Erythroblast (primary cell): ENCODE measurements at regions not wholly inside any gene's neighbourhood (a gene's known extent, or its start where the extent isn't known, plus 50 kb on each side); places are given as distances from the start of the nearest gene placed in this dataset.
"Not testable (repeated sequence)": the region's sequence is repeated elsewhere in the genome, so short reads cannot be mapped to it uniquely, and the experiment has no call there.

Experiments used
- DNase-seq, 2 experiments: peaks; one replicate each; lab custom pipeline; 2025; lab: John Stamatoyannopoulos, UW
- GATA1 ChIP-seq: IDR thresholded peaks from 2 replicates; pipeline ENCODE4 v1.6.1; 2011; ENCODE audit warnings: low read depth, mild to moderate bottlenecking, control low read depth, low read length, moderate library complexity
- POLR2A ChIP-seq: IDR thresholded peaks from 2 replicates; pipeline ENCODE4 v1.6.1; 2011; ENCODE audit warnings: mild to moderate bottlenecking, low read length

DNA sequence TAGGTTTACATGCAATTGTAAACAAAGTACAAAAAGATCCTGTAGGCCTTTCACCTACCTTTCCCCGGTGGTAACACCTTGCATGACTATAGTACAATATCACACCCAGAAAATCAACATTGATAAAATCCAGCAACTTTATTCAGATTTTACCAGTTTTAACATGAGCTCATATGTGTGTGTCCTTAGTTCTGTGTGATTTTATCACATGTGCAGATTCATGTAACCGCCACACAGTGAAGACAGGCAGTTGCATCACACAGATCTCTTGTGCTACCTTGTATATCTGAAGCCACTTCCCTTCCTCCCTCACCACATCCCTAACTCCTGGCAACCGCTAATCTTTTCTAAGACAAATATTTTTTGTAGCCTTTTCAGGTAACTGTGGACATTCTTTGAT, 183.5 kb upstream of the C2CD4B start:
- TF ChIP-seq GATA1: no peak
- TF ChIP-seq POLR2A: no peak
- DNase-seq: no peak

DNA sequence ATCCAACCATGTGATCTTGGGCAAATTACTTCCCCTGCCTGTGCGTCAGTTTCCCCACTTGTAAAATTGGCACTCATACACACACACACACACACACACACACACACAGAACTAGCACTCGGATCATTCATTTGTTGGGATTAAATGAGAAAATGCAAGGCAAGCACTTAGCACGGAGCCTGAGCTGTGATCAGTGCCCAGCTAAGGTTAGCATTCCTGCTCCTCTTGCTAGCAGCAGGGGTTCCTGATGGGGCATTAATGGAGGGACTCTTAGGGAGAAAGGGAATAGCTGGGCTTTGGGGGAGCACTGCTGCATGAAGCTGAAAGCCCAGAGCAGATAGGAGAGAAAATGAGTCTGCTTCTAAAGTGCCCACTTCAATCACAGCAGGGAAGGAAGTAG, 187.7 kb upstream of the C2CD4B start:
- no peak for TF ChIP-seq POLR2A

DNA sequence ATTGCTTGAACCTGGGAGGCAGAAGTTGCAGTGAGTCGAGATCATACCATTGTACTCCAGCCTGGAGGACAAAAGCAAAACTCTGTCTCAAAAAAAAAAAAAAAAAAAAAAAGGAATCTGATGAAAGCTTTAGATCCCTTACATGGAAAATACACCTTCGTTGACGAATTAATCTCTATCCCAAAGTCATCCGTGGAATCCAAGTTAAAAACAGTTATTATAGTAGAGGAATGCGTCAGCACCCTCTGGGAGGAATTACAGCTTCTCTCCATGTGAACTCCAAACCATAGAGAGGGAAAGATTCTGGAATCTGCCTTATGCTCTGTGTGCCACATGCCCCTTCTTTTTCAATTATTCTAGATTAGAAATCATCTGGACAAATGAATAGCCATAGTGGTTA, 192.3 kb upstream of the C2CD4B start:
- TF ChIP-seq POLR2A (no peak), GATA1 (no peak)
- no peak for DNase-seq

More for the DNA sequence above, 187.7 kb upstream of the C2CD4B start:
- DNase-seq: no peak

DNA sequence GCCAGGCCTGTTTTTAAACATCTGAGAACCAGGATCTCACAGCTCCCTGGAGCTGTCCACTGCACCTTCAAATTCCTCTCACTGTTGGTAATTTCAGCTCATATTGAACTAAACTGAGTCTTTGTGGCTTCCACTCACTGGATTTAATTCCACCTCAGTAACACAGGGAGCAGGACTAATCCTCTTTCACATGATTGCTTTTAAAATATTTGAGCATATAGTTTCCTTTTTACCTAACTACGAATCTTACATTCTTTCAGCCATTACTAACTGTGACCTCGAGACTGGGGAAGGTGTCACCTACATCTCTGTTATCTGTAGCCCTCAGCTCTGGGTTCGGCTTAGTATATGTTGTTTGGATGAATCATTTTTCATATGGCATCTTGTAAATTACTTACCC, 194.3 kb upstream of the C2CD4B start:
- DNase-seq: no peak
- TF ChIP-seq GATA1 (no peak), POLR2A (no peak)

DNA sequence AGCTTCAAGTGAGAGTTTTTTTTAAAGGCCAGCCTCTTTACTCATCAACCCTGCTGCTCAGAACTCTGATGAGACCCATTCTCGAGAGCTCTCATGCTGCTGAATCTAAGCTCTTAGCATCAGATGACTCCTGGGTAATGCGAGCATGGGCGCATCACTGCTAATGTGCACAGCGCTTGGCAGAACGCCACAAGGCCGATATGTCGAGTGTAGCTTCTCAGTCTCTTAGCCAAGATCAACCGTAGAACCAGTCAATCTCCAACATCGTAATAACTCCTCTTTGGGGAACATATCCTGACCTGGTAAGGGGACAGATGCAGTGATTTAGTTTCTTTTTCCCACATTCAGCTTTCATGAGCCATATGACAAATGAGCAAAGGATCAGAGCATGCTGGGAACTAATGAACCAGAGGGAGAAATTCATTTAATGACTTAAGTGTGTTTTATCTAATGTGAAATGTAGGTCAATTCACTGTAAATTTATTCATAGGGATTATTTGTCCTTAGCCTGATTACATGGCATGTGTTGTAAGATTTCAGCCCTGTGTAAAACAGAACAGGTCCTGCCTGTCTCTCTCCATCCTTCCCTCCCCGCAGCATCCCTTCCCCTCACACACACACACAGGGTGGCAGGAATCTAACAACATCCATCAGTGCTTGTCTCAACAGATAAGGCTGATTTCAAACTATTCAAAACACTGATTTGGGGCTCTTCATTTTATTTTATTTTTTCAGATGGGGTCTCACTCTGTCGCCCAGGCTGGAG, 195.4 kb upstream of the C2CD4B start:
- TF ChIP-seq GATA1 (no peak), POLR2A (no peak)
- no peak for DNase-seq

DNA sequence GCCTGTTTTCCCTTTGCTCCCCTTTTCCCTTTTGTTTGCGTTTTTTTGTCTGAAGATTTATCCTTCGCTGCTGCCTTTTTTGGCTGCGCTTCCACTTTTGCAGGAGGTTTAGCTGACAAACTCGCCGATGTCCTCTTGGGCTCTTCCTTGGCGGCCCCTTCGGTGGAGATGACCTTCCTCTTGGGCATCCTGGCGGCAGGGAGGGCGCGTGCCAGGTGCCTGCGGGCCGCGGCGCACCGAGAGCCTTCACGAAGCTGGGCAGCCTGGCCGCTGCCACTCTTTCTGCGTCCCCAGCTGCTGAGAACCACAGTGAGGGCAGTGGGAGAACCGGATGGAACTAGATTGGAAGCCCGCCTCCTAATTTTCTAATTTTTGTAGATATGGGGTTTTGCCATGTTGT, 197.1 kb upstream of the C2CD4B start:
- no peak for DNase-seq
- TF ChIP-seq GATA1 (no peak), POLR2A (no peak)

DNA sequence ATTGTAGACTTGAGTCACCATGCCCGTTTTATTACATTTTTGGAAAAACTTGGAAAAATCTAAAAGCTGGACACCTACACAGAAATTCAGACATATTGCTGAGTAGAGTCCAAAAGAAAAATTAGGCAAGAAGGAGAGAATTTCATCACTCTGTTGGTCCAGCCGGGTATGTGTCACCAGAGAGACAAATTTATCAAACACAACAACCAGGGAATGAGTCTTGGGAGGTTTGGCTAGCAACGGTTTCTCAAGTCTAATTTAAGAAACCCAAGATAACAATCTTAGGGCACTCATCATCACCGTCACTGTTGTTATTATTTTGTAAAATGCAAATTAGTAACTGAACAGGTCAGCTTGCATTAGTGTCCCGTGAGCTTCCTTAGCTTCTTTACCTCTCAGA, 197.5 kb upstream of the C2CD4B start:
- DNase-seq: no peak
- no peak for TF ChIP-seq POLR2A
- no peak for TF ChIP-seq GATA1

DNA sequence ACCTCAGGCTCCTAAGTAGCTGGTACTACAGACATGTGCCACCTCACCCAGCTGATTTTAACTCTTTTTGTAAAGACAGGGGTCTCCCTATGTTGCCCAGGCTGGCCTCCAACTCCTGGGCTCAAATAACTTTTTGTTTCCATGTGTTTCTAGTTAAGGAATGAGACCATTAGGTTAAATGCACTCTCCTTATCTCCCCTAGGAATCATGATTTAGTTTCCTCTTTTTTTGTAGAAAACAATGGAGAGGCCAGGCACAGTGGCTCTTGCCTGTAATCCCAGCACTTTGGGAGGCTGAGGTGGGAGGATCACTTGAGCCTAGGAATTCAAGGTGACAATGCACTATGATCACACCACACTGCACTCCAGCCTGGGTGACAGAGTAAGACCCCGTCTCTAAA, 198.8 kb upstream of the C2CD4B start:
- no peak for DNase-seq
- TF ChIP-seq POLR2A (no peak), GATA1 (no peak)

DNA sequence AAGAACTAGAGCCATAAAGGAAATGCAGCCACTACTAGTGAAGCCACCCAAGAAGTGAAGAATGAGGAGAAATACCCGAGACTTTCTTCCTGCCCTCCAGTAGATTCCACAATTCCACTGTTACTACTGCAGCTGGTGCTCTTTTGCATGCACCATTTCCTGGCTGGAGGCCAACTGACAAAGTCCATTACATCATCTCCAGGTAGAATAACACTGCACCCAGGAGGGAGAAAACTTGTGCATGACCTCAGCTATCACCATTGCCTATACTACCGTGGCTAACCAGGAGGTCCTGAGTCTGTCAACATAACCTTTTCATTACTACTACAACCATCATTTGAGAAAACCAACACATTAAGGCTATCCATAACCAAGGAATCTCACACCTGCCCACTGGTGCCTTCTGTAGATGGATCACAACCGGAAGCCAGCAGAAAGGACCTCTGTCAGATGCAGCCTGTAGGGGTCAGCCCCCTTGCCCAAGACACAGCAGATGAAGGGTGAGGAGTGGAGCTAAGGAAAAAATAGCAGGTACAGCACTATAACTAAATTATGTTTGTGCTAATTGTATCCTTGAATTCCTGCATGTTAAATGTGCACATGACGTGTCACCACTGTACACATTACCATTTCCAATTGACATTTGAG, 200.8 kb upstream of the C2CD4B start:
- no peak for DNase-seq
- TF ChIP-seq GATA1 (no peak), POLR2A (no peak)

DNA sequence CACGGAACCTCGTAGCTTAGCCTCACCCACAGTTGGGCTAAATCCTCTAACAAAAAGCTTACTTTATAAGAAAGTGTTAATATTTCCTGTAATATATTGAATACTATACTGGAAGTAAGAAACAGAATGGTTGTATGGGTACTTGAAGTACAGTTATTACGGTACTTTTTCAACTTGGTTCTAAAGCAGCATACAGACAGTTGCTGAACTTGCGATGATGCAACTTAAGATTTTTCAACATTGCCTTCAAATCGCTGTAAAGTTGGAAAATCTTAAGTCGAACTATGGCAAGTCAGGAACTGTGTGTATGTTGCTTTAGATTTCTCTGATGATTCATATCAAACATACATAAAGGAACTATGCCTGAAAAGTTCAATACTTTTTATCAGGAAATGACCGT, 204.4 kb upstream of the C2CD4B start:
- TF ChIP-seq GATA1 (no peak), POLR2A (no peak)
- DNase-seq: no peak

DNA sequence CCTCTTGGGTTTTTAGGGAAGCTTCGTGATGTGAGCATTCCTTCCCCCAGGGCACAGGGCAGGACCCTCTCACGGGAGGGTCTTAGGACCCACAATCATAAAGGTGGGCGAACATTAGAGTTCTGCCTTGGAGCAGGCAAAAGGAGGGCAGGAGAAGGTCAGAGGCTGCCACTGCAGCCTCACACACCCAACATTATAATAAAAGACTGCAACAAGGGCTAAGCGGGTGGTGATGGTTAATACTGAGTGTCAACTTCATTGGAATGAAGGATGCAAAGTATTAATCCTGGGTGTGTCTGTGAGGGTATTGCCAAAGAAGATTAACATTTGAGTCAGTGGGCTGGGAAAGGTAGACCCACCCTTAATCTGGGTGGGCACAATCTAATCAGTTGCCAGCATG, 206.6 kb upstream of the C2CD4B start:
- DNase-seq: not testable (repeated sequence)

DNA sequence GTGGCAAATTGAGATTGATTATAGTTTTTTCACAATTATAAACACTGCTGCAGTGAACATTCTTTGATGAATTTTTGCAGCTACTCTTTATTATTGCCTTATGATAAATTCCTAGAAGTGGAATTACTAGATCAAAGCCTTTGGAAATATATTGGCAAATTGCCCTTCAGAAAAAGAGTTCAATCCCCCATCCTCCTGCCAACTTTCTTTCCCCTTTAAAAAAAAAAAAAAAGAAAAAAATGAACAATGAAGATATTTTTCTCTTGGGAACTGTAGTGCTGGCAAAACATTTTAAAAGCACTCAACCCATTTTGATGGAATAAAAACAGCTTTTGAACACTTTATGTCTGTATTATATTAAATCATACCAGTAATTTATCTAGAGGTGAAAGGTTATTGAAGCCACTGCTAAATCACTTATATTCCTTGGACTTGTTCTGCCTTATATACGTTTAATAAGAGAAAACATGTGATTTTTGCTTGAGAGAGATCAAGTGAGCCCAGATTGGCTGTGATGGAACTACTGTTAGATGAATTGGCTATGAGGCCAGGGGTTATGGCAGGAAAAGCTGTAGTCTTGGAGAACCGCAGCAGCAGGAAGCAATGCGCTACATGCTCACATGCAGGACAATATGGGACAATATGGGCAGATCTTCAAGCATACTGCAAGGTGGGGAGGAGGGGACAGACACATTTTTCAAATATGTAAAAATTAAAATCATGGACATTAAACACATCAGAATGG, 212.8 kb upstream of the C2CD4B start:
- no peak for TF ChIP-seq POLR2A
- TF ChIP-seq GATA1: no peak
- DNase-seq: no peak

DNA sequence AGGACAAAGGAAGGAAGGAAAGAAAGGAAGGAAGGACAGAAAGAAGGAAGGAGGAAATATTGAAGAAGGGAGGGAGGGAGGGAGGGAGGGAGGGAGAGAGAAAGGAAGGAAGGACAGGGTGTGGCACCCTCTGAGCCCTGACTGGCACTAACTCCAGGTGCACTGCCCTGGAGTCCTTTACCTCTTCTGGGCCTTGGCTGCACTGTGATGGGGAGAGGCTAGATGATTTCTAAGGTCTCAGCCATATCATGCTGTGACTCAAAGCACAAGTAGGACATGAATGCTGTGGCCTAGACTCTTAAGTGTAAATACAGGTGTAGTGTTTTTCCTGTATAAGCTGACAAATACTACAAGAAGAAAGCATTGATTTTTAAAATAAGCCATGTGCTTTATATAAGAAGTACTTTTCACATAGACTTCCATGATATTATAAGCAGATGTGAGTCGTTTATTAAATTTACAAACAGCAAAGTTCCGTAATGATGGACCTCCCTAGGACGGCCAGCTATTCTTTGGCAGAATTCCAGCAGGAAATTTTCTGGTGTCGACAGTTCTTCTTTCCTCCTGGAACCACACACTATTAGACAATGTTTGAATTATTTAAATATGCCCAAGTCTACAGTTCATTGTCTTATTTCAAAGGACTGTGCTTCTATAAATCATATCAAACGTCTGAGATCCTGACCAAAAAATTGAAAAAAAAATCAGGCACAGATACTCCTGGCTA, 213.8 kb upstream of the C2CD4B start:
- DNase-seq: no peak

DNA sequence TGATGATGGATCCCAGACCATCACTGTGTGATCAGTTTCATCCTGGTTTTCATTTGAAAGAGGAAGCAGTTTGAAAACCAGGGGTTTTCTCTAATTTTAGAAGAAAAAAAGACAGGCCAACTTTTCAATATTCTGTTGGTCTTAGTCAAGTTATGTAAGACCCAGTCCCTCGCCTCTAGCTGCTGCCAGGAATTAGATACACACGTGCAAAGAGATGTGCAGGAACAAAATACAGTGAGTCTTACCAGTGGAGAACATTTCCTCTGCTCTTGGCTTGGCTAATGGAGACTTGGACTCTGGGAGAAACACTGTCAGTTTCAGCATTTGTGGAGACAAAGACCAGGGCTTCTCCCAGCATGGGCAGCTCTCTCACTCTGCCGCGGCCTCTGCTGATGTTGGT, 214.9 kb upstream of the C2CD4B start:
- TF ChIP-seq GATA1: no peak
- no peak for TF ChIP-seq POLR2A
- DNase-seq: no peak

More for the DNA sequence above, 213.8 kb upstream of the C2CD4B start:
- no peak for TF ChIP-seq GATA1
- no peak for TF ChIP-seq POLR2A
